GM19023 (cell line): ENCODE measurements at regions not wholly inside any gene's neighbourhood (a gene's known extent, or its start where the extent isn't known, plus 50 kb on each side); places are given as distances from the start of the nearest gene placed in this dataset.

Source experiments
- ATAC-seq: cut with Tn5 transposase; IDR thresholded peaks from one replicate; pipeline ENCODE4 v1.9.1; 2021; ENCODE audit warnings: mild to moderate bottlenecking, moderate library complexity; ENCODE audit not compliant: unreplicated experiment

- ATAC-seq, result no peak
Observed at GRCh38 chr5:105032917-105033316, 1470.3 kb upstream of the NUDT12 start.

GRCh38 chr5:105030153-105030552 lies 1467.6 kb upstream of the NUDT12 start:
- no peak for ATAC-seq

- no peak for ATAC-seq
Observed at GRCh38 chr5:105015098-105015497, 1452.5 kb upstream of the NUDT12 start.

GRCh38 chr5:104998572-104998971 lies 1436.0 kb upstream of the NUDT12 start:
- ATAC-seq, result no peak

GRCh38 chr5:104998169-104998568 lies 1435.6 kb upstream of the NUDT12 start:
- no peak for ATAC-seq

- no peak for ATAC-seq
Observed at GRCh38 chr5:104987074-104987473, 1424.5 kb upstream of the NUDT12 start.

GRCh38 chr5:104977529-104977928 lies 1414.9 kb upstream of the NUDT12 start:
- ATAC-seq, result no peak

GRCh38 chr5:104967806-104968410 lies 1405.3 kb upstream of the NUDT12 start:
- ATAC-seq, result no peak

GRCh38 chr5:104965006-104965405 lies 1402.4 kb upstream of the NUDT12 start:
- no peak for ATAC-seq

- ATAC-seq, result no peak
Observed at GRCh38 chr5:104955479-104955878, 1392.9 kb upstream of the NUDT12 start.

- no peak for ATAC-seq
Observed at GRCh38 chr5:104952876-104953275, 1390.3 kb upstream of the NUDT12 start.

GRCh38 chr5:104951829-104952228 lies 1389.2 kb upstream of the NUDT12 start:
- no peak for ATAC-seq

GRCh38 chr5:104947076-104947475 lies 1384.5 kb upstream of the NUDT12 start:
- no peak for ATAC-seq

GRCh38 chr5:104942735-104943134 lies 1380.1 kb upstream of the NUDT12 start:
- ATAC-seq, result no peak

- ATAC-seq, result no peak
Observed at GRCh38 chr5:104941030-104941645, 1378.5 kb upstream of the NUDT12 start.

GRCh38 chr5:104937598-104937997 lies 1375.0 kb upstream of the NUDT12 start:
- ATAC-seq, result no peak

GRCh38 chr5:104932431-104932830 lies 1369.8 kb upstream of the NUDT12 start:
- no peak for ATAC-seq

- no peak for ATAC-seq
Observed at GRCh38 chr5:104928906-104929520, 1366.4 kb upstream of the NUDT12 start.

GRCh38 chr5:104915226-104915625 lies 1352.6 kb upstream of the NUDT12 start:
- no peak for ATAC-seq

GRCh38 chr5:104914536-104915070 lies 1352.0 kb upstream of the NUDT12 start:
- ATAC-seq, result no peak

- ATAC-seq, result no peak
Observed at GRCh38 chr5:104913841-104914281, 1351.3 kb upstream of the NUDT12 start.

- no peak for ATAC-seq
Observed at GRCh38 chr5:104909803-104910202, 1347.2 kb upstream of the NUDT12 start.
